NT2/D1 (cell line): ENCODE measurements at regions not wholly inside any gene's neighbourhood (a gene's known extent, or its start where the extent isn't known, plus 50 kb on each side); places are given as distances from the start of the nearest gene placed in this dataset.

Experiments used
- DNase-seq: peaks from one replicate; pipeline ENCODE4 v3.0.0-alpha.2; 2011; ENCODE audit warnings: low read depth, low spot score
- H3K27me3 ChIP-seq: 2 replicates; pipeline ENCODE4 v1.6.0; 2011; ENCODE audit warnings: mild to moderate bottlenecking; ENCODE audit not compliant: insufficient read length, insufficient read depth
- H3K36me3 ChIP-seq: 2 replicates; pipeline ENCODE4 v1.6.1; 2011; ENCODE audit warnings: mild to moderate bottlenecking, low read length, mixed read lengths; ENCODE audit not compliant: insufficient read depth, insufficient read length
- H3K4me1 ChIP-seq: 2 replicates; pipeline ENCODE4 v1.5.1; 2011; ENCODE audit not compliant: insufficient read depth, insufficient read length
- H3K4me3 ChIP-seq: 2 replicates; pipeline ENCODE4 v1.5.1; 2011; ENCODE audit warnings: low read depth; ENCODE audit not compliant: insufficient read length
- H3K9ac ChIP-seq: 2 replicates; pipeline ENCODE4 v1.6.0; 2011; ENCODE audit warnings: low read depth; ENCODE audit not compliant: insufficient read length
- H3K9me3 ChIP-seq: 2 replicates; pipeline ENCODE4 v1.5.1; 2011; ENCODE audit warnings: mild to moderate bottlenecking, low read length; ENCODE audit not compliant: insufficient read depth
- SUZ12 ChIP-seq: IDR thresholded peaks from 2 replicates; pipeline ENCODE4 v1.6.1; 2011; ENCODE audit not compliant: insufficient read length, insufficient read depth; ENCODE audit errors: extremely low read depth
- YY1 ChIP-seq: IDR thresholded peaks from 2 replicates; pipeline ENCODE4 v1.6.1; 2011; ENCODE audit not compliant: insufficient read length, insufficient read depth
- ZNF274 ChIP-seq: IDR thresholded peaks from 2 replicates; pipeline ENCODE4 v1.6.1; 2011; ENCODE audit warnings: mild to moderate bottlenecking, low read depth, low read length

DNA sequence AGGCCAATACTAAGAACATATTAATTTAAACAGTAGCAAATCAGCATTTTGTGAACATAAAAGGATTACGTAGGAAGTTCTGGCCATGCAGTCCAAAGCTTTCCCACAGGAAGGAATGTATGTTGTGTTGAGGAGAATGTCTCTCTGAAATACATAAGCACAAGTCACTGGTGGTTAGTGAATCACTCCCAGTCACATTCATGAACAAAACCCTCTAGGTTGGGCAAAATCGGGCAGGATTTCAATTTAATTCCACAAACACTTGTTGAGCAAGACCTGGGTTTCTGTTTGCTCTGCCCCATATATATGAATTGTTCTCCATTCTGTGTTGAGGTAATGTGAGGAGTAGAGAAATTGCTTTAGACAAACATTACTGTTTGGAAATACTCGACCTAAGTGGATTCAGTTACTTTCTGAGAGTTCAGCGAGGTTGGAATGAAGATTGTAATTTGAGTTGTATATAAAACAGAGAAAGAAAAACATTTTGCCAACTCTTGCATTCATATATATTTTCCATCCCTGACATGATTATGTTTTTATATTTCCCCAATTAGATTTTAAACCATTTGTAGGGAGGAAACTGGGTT, 127.6 kb upstream of the RPS23 start:
- DNase-seq, result no peak
- Histone ChIP-seq H3K36me3 (no peaks in the 10 kb centered on the region), H3K27me3 (no peaks in the 10 kb centered on the region), H3K9me3 (peaks cover 14% of the 10 kb centered on the region; the same call in 1 of the 2 replicates), H3K4me3 (no peak overlapping the region), H3K9ac (no peak overlapping the region), H3K4me1 (no peaks in the 10 kb centered on the region)
- no peak for TF ChIP-seq SUZ12
- no peak for TF ChIP-seq ZNF274
- TF ChIP-seq YY1, result no peak

DNA sequence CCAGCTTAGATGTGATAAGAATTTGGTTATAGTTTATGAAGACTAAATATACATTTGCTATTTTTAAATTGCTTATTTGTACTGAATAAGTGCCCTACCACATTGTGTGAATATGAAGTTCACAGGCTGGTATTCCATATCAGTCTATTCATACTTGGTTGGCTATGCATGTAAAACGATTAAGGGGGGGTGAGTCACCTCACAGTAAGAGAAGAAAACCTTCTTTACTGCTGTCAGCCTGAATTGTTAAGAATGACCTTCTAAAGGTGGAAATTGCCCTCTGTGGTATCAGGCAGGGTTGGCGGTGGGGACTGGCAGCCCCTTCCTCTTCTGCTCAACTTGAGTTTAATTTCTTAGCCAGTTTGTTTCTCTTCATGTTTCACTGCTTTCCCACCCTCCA, 127.0 kb upstream of the RPS23 start:
- H3K9me3 ChIP-seq, result peaks cover 14% of the 10 kb centered on the region; the same call in 1 of the 2 replicates
- DNase-seq, result no peak
- TF ChIP-seq ZNF274, result no peak
- TF ChIP-seq YY1, result no peak
- no peak for TF ChIP-seq SUZ12
- H3K4me3 ChIP-seq, result no peak overlapping the region
- no peaks in the 10 kb centered on the region for H3K27me3 ChIP-seq
- no peak overlapping the region for H3K9ac ChIP-seq
- no peaks in the 10 kb centered on the region for H3K36me3 ChIP-seq
- no peaks in the 10 kb centered on the region for H3K4me1 ChIP-seq

DNA sequence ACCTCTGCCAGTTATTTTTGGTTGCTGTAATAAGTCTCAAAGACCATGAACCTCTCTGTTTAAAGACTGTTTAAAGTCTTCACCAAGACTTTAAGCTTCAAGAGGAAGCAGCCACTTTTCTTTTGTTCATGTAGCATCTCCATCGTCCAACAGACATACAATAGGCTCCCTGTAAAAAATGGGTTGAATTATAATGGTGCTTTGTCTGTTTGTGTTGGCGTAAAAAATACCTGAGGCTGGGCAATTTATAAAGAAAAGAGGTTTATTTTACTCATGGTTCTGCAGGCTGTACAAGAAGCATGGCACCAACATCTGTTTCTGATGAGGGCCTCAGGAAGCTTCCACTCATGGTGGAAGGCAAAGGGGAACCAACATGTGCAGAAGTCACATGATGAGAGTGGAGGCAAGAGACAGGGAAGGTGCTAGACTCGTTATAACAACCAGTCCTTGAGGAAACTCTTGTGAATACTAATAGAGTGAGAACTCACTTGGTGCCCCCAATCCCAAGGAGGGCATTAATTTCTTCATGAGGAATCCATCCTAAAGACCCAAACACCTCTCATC, 126.3 kb upstream of the RPS23 start:
- H3K9me3 ChIP-seq, result peaks cover 14% of the 10 kb centered on the region; the same call in 1 of the 2 replicates
- H3K27me3 ChIP-seq, result no peaks in the 10 kb centered on the region
- H3K36me3 ChIP-seq, result no peaks in the 10 kb centered on the region
- no peaks in the 10 kb centered on the region for H3K4me1 ChIP-seq
- no peak for DNase-seq
- no peak for TF ChIP-seq SUZ12
- no peak for TF ChIP-seq ZNF274
- no peak for TF ChIP-seq YY1
- no peak overlapping the region for H3K9ac ChIP-seq
- H3K4me3 ChIP-seq, result no peak overlapping the region

DNA sequence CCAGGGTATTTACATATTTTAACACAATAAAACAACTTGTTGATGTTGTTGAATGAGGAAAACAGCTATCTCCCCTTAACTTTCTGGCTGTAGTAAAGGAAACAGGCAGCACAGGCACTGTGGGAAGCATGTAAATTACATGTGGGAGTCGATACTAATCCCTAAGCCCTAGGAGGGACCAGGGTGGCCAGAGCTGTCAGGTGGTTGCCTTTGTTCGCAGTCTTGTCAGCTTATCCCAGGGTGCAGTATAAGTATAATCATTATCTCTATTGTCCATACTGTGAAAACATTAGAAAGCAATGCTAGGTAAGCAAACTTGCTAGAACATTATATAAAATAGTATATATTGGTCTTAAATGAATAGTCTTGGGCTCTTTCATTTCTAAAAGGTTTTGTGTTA, 125.6 kb upstream of the RPS23 start:
- no peak overlapping the region for H3K9ac ChIP-seq
- H3K4me1 ChIP-seq, result no peaks in the 10 kb centered on the region
- no peak overlapping the region for H3K4me3 ChIP-seq
- no peaks in the 10 kb centered on the region for H3K36me3 ChIP-seq
- H3K27me3 ChIP-seq, result no peaks in the 10 kb centered on the region
- DNase-seq, result no peak
- peaks cover 14% of the 10 kb centered on the region; the same call in 1 of the 2 replicates for H3K9me3 ChIP-seq
- no peak for TF ChIP-seq ZNF274
- no peak for TF ChIP-seq SUZ12
- TF ChIP-seq YY1, result no peak

DNA sequence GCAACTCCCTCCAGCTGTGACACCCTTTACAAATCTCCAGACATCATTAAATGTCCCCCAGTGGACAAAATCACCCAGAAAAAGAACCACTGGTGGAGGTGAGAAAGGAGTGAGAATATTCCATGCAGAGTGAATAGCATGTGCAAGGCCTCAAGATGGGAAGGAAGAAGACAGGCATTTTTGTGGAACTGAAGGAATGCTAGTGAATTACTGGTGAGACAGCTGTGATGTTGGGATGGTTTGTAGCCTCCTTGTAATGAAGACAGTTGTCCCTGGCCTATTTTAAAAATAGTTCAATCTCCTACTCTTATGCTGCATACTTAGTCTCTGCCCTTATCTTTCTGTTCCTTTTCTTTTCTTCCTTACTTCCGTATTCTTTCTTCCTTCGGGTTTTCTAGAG, 124.9 kb upstream of the RPS23 start:
- Histone ChIP-seq H3K36me3 (no peaks in the 10 kb centered on the region), H3K9me3 (peaks cover 14% of the 10 kb centered on the region; the same call in 1 of the 2 replicates), H3K9ac (no peak overlapping the region), H3K27me3 (no peaks in the 10 kb centered on the region), H3K4me3 (no peak overlapping the region), H3K4me1 (no peaks in the 10 kb centered on the region)
- DNase-seq, result no peak
- no peak for TF ChIP-seq SUZ12
- TF ChIP-seq YY1, result no peak
- no peak for TF ChIP-seq ZNF274

DNA sequence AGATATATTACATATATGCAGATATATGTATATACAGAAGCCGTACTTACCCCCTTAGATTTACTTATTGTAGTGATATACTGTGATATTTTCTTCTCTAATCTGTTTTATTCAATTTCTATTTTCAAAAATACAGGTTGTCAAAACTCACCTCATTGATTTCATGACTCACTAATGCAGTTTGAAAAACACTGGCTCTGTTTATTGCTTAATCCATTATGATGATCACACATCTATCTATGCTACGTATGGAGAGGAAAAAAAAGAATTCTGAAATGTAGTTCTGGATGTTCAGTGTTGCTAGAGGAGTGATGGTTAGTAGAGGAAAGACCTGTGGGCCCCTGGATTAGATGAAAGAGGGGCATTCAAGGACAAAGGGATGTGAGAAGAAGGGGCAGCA, 121.0 kb upstream of the RPS23 start:
- H3K9ac ChIP-seq, result no peak overlapping the region
- TF ChIP-seq YY1 (no peak), ZNF274 (no peak), SUZ12 (no peak)
- no peaks in the 10 kb centered on the region for H3K27me3 ChIP-seq
- no peak overlapping the region for H3K4me3 ChIP-seq
- no peaks in the 10 kb centered on the region for H3K4me1 ChIP-seq
- 0 out of 2 replicates have a peak, but pooled peaks cover 1% of the 10 kb centered on the region for H3K9me3 ChIP-seq
- no peaks in the 10 kb centered on the region for H3K36me3 ChIP-seq
- no peak for DNase-seq

DNA sequence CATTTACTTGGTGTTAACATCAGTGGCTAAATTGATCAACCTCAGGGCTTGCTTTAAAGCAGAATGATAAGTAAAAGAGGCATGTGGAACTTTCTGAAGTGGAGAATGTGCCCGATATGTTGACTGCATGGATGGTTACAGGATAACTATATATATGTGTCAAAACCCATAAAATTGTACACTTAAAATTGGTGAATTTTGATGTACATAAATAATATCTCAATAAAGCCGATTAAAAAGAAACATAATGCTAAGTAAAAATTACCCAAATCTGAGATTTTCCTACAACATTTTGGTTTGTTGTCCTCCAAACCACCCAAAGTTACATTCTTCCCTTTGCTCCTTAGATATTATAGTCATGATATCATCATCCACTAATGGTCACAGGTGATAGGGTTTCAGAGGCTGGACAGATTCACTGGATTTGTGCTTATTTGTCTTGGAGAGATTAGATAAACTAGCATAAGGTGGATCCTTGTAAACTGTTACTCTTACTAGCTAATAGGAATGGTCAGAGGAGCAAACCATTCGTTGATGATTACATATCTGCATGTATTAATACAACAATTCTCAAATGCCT, 119.7 kb upstream of the RPS23 start:
- no peaks in the 10 kb centered on the region for H3K27me3 ChIP-seq
- DNase-seq, result no peak
- TF ChIP-seq ZNF274, result no peak
- no peak for TF ChIP-seq YY1
- TF ChIP-seq SUZ12, result no peak
- H3K4me3 ChIP-seq, result no peak overlapping the region
- H3K9ac ChIP-seq, result no peak overlapping the region
- H3K36me3 ChIP-seq, result no peaks in the 10 kb centered on the region
- no peaks in the 10 kb centered on the region for H3K9me3 ChIP-seq
- no peaks in the 10 kb centered on the region for H3K4me1 ChIP-seq
